GM10248 (cell line): ENCODE measurements at regions not wholly inside any gene's neighbourhood (a gene's known extent, or its start where the extent isn't known, plus 50 kb on each side); places are given as distances from the start of the nearest gene placed in this dataset.

ENCODE experiments used
- CTCF ChIA-PET: fragments of 300-600 bp; sonication (Branson Sonifier 250); formaldehyde crosslinking; extraction: SDS; loops from one replicate; lab custom pipeline; 2021; ENCODE audit warnings: antibody characterized with exemption; lab: Yijun Ruan, JAX
- POLR2A ChIA-PET: fragments of 350-650 bp; sonication (Branson Sonifier 250); formaldehyde crosslinking; extraction: SDS; loops from one replicate; lab custom pipeline; 2020; ENCODE audit warnings: antibody characterized with exemption; lab: Yijun Ruan, JAX
- DNase-seq: peaks from one replicate; pipeline ENCODE4 v3.0.0; 2012; ENCODE audit errors: extremely low spot score
- TF ChIP-seq, protein P1 (sequence below): IDR thresholded peaks from 2 replicates; pipeline ENCODE4 v1.5.1; 2012; ENCODE audit warnings: mild to moderate bottlenecking, low read depth; ENCODE audit errors: extremely low read depth, missing control alignments, control extremely low read depth

DNA sequence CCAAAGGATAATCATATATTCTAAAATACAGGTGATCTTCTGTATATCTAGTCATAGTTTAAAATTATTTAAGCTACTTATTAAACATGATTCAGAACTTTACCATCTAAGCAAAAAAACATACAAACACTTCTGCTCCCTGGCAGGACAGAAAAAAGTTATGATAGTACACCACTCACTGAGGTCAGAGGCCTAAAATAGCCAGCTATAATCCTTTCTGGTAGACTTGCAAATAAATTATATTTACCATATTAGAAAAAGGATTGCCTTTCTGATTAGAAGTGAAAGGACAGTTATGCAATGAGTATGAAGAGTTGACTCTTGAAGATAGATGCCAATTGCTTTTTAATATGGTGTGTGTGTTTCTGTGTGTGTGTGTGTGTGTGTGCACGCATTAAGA lies 207.4 kb downstream of the BMP2 start:
- TF ChIP-seq, protein P1, sequence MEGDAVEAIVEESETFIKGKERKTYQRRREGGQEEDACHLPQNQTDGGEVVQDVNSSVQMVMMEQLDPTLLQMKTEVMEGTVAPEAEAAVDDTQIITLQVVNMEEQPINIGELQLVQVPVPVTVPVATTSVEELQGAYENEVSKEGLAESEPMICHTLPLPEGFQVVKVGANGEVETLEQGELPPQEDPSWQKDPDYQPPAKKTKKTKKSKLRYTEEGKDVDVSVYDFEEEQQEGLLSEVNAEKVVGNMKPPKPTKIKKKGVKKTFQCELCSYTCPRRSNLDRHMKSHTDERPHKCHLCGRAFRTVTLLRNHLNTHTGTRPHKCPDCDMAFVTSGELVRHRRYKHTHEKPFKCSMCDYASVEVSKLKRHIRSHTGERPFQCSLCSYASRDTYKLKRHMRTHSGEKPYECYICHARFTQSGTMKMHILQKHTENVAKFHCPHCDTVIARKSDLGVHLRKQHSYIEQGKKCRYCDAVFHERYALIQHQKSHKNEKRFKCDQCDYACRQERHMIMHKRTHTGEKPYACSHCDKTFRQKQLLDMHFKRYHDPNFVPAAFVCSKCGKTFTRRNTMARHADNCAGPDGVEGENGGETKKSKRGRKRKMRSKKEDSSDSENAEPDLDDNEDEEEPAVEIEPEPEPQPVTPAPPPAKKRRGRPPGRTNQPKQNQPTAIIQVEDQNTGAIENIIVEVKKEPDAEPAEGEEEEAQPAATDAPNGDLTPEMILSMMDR, result no peak
- no peak for DNase-seq
- ChIA-PET POLR2A (no interaction called here), CTCF (interaction anchor here (0.6 to 1.5 kb wide), 2 partner anchors 25 to 132 kb away, joined by 3 read pairs; no protein-coding TSS in a partner anchor)

DNA sequence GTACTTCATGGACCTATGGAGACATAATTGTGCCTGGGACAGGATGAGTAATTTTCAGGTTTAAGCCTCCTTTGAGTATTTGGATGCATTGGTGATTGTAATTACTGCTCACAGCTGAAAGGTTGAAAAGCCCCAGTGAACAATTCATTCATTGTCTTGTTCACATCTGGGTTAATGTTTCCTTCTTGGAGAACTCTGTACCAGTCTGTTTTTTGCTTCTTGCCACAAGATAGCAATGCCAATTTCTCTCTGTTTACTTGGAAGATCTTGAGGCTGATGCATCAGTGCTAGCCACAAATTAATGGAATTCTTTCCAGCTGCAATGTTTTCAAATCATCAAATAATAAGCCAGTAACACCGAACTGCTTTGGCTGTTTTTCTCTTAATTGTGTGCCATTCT lies 207.8 kb downstream of the BMP2 start:
- TF ChIP-seq, protein P1, result no peak
- CTCF ChIA-PET, result interaction anchor here (0.6 to 1.5 kb wide), 2 partner anchors 24 to 132 kb away, joined by 3 read pairs; no protein-coding TSS in a partner anchor

DNA sequence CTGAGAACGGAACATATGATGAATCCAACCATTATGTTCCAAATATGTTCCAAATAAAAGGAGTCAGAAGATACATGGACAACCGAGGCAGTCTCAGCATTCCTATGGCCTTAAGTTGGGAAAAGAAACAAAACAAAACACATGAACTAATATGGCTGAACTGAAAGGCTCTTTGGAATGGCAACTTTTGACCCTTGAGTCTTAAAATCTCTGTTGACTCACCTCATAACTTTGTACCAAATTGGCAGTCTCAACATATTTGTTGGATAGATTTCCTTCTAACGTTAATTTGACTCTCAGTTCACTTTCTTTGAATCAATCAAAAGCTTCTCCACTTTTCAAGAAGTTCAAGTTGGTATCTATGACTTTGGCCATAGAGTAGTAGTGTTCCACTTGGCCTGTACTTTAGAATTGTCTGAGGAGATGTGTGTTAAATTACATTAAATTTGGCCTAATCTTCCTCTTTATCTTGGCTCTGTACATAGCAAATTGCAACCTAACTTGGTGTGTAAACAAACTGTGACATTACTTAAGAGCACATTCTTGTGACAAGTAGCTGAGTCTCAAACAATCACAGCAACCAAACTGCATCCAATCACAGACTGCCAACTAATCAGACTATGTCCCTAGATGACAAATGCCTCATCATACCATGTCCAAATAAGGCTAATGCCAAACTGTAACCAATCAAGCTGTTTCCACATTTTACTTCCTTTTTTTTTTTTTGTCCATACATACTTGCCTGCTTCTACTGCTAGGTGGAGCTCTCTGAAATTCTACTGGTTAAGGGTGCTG lies 208.8 kb downstream of the BMP2 start:
- DNase-seq, result no peak
- ChIA-PET POLR2A (no interaction called here), CTCF (no interaction called here)
- TF ChIP-seq, protein P1, result no peak

More for the DNA sequence above, 207.8 kb downstream of the BMP2 start:
- DNase-seq, result no peak
- POLR2A ChIA-PET, result no interaction called here

DNA sequence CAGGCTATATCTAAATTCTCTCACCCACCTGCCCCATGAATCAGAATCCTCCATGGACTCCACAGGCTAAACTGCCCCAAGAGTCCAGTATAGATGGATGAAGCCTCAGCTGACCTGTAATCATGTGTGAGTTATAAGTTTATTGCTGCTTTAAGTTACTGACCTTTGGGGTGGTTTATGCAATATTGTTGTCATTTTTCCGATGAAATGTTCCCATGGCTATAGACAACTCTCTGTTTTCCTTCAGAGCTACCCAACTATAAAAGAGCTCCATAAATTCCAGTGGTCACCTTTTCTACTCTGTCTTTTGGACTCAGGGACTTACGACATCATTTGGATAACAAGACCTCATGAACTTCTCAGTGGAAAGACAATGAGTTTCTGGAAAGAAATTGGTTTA lies 212.1 kb downstream of the BMP2 start:
- no peak for DNase-seq
- ChIA-PET POLR2A (no interaction called here), CTCF (interaction anchor here (1.2 kb wide), 1 partner anchor 11 kb away, joined by 3 read pairs; no protein-coding TSS in a partner anchor)
- TF ChIP-seq, protein P1, result no peak

DNA sequence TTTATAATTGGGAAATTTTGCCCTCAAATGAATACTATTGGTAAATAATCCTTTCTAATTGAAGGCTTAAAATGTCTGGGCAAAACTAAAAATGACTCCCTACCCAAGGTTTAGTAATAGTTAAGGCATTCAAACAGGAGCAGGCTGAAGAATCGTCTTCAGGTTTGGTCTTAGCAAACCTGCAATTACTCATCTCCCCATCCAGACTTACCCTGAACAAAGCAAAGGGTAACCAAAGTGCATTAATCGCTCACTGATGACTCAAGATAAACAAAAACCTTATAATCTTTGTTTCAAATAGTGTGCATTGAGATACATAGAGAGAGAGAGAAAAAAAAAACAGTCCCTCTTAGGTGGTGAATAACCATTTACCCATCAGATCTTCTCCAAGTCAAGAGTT lies 225.5 kb downstream of the BMP2 start:
- CTCF ChIA-PET, result no interaction called here
- TF ChIP-seq, protein P1, result no peak
- no peak for DNase-seq
- POLR2A ChIA-PET, result no interaction called here

DNA sequence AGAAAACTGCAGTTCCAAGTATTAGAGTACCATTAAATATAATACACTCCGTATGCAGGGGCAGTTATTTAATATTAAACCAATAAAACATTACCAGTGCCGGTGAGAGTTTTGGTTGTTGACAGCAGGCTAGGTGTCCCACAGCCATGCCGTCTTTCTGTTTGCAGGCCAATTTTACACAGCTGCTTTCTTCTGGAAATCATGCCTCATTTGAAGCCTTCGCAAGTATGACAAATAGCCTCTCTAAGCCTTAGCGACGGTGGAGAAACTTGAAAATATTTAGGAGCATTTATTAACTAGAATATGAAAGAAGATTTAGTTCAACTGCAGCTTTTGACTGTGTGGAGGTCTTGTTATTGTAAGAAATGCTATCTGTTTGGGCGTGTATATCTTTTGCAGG lies 226.0 kb downstream of the BMP2 start:
- no peak for DNase-seq
- TF ChIP-seq, protein P1, result no peak
- ChIA-PET POLR2A (no interaction called here), CTCF (no interaction called here)
